ENCODE measurements at regions not wholly inside any gene's neighbourhood (a gene's known extent, or its start where the extent isn't known, plus 50 kb on each side); places are given as distances from the start of the nearest gene placed in this dataset.

DNA sequence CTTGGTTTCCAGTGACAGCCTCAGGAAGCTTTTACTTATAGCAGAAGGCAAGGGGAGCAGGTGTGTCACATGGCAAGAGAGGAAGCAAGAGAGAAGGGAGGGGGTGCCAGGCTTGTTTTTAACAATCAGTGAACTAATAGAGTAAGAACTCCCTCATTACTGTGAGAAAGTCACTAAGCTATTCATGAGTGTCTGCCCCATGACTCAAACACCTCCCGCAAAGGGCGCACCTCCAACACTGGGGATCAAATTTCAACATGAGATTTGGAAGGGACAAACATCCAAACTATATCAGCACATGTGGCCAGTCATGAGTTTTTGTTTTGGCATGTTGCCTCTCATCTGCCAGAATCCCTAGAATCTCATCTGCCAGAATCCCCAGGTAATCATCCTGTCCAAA, 183.5 kb upstream of the C1QTNF7 start:
- Histone ChIP-seq H3K27me3 (ENCODE audit: insufficient read depth, low read depth, low read length) (no peaks in the 10 kb centered on the region), H3K9me2 (ENCODE audit: insufficient read depth, low read length) (no peaks in the 10 kb centered on the region), H3K9ac (ENCODE audit: low read length) (no peak overlapping the region), H3K36me3 (ENCODE audit: insufficient read depth, low read length) (no peaks in the 10 kb centered on the region), H3K9me3 (ENCODE audit: low read length) (no peaks in the 10 kb centered on the region), H2AFZ (ENCODE audit: low read depth, low read length) (no peak overlapping the region), H3K27ac (ENCODE audit: low read length) (no peak overlapping the region), H3K4me2 (ENCODE audit: low read length) (no peak overlapping the region), H3F3A (ENCODE audit: insufficient read depth, low read length, poor library complexity, severe bottlenecking) (no peaks in the 10 kb centered on the region), H3K79me2 (replicated peaks; ENCODE audit: insufficient read depth, low read length) (no peaks in the 10 kb centered on the region), H4K20me1 (ENCODE audit: insufficient read depth) (no peaks in the 10 kb centered on the region), H3K4me3 (ENCODE audit: low read length) (no peak overlapping the region)
- TF ChIP-seq EP300 (conservative IDR thresholded peaks at IDR 0.05; ENCODE audit: poor library complexity, severe bottlenecking), result no peak

DNA sequence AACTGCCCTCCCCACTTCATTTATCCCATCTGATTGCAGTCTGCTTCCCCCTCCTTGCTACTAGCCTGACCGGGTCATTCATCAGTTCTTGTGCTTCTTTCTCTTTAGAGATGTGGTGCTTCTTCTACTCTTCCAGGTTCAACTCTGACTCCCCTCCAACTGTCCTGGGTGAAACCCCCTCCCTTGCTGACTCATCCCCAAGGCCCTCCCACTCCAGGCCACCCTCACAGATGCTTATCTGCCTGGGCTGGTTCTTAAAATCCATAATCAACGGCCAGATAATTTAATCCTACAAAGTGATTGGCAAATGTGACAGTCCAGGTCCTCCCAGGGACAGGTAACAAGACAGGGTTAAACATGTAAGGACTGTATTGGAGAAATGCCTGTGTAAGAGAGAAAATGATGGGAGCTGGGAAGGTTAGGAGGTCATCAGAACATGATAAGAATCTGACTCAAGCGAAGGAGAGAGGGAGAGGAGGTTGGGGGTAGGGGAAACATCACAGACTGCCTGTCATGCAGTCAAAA, 182.8 kb upstream of the C1QTNF7 start:
- no peak overlapping the region for H3K4me2 ChIP-seq (ENCODE audit: low read length)
- no peaks in the 10 kb centered on the region for H4K20me1 ChIP-seq (ENCODE audit: insufficient read depth)
- TF ChIP-seq EZH2 (IDR thresholded peaks at IDR 0.05; ENCODE audit: borderline replicate concordance, insufficient read depth, low read length, poor library complexity, severe bottlenecking), result no peak
- TF ChIP-seq EP300 (conservative IDR thresholded peaks at IDR 0.05; ENCODE audit: poor library complexity, severe bottlenecking), result no peak
- TF ChIP-seq TAF1 (IDR thresholded peaks at IDR 0.05; ENCODE audit: low read depth), result no peak
- no peaks in the 10 kb centered on the region for H3F3A ChIP-seq (ENCODE audit: insufficient read depth, low read length, poor library complexity, severe bottlenecking)
- H3K9me3 ChIP-seq (ENCODE audit: low read length), result no peaks in the 10 kb centered on the region
- no peaks in the 10 kb centered on the region for H3K9me2 ChIP-seq (ENCODE audit: insufficient read depth, low read length)
- no peak overlapping the region for H2AFZ ChIP-seq (ENCODE audit: low read depth, low read length)
- H3K4me3 ChIP-seq (ENCODE audit: low read length), result no peak overlapping the region
- H3K79me2 ChIP-seq (replicated peaks; ENCODE audit: insufficient read depth, low read length), result no peaks in the 10 kb centered on the region
- no peak overlapping the region for H3K27ac ChIP-seq (ENCODE audit: low read length)
- H3K36me3 ChIP-seq (ENCODE audit: insufficient read depth, low read length), result no peaks in the 10 kb centered on the region
- H3K27me3 ChIP-seq (ENCODE audit: insufficient read depth, low read depth, low read length), result no peaks in the 10 kb centered on the region
- H3K9ac ChIP-seq (ENCODE audit: low read length), result no peak overlapping the region

DNA sequence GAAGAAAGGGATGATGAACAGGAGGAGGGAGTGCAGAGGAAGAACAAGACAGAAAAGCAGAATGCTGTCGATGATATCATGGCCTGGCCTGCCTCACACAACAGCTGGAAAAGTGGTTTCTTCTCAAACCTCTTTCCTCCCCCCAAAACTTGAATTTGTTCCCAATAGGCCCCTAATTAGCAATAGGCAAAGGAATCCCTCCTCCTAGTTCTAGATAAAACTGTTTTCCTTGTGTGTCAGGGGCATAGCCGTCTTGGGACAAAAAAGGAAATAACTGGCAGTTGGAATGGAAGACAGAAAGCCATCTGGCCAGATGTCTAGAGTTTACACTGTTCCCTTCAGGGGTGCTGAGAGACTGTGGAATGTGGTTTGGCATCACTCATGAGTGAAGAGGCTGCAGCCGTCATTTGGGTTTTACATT, 177.8 kb upstream of the C1QTNF7 start:
- Histone ChIP-seq H3K9me3 (ENCODE audit: low read length) (no peaks in the 10 kb centered on the region), H2AFZ (ENCODE audit: low read depth, low read length) (no peak overlapping the region), H3F3A (ENCODE audit: insufficient read depth, low read length, poor library complexity, severe bottlenecking) (no peaks in the 10 kb centered on the region), H3K9ac (ENCODE audit: low read length) (no peak overlapping the region), H4K20me1 (ENCODE audit: insufficient read depth) (no peaks in the 10 kb centered on the region), H3K27me3 (ENCODE audit: insufficient read depth, low read depth, low read length) (no peaks in the 10 kb centered on the region), H3K9me2 (ENCODE audit: insufficient read depth, low read length) (no peaks in the 10 kb centered on the region), H3K4me3 (ENCODE audit: low read length) (no peak overlapping the region), H3K36me3 (ENCODE audit: insufficient read depth, low read length) (no peaks in the 10 kb centered on the region), H3K79me2 (replicated peaks; ENCODE audit: insufficient read depth, low read length) (no peaks in the 10 kb centered on the region), H3K4me2 (ENCODE audit: low read length) (no peak overlapping the region), H3K27ac (ENCODE audit: low read length) (no peak overlapping the region)
- TF ChIP-seq EZH2 (IDR thresholded peaks at IDR 0.05; ENCODE audit: borderline replicate concordance, insufficient read depth, low read length, poor library complexity, severe bottlenecking) (no peak), EP300 (conservative IDR thresholded peaks at IDR 0.05; ENCODE audit: poor library complexity, severe bottlenecking) (no peak), TAF1 (IDR thresholded peaks at IDR 0.05; ENCODE audit: low read depth) (no peak), SMC3 (conservative IDR thresholded peaks at IDR 0.05; ENCODE audit: poor library complexity) (no peak)
- TF ChIP-seq, protein P1, sequence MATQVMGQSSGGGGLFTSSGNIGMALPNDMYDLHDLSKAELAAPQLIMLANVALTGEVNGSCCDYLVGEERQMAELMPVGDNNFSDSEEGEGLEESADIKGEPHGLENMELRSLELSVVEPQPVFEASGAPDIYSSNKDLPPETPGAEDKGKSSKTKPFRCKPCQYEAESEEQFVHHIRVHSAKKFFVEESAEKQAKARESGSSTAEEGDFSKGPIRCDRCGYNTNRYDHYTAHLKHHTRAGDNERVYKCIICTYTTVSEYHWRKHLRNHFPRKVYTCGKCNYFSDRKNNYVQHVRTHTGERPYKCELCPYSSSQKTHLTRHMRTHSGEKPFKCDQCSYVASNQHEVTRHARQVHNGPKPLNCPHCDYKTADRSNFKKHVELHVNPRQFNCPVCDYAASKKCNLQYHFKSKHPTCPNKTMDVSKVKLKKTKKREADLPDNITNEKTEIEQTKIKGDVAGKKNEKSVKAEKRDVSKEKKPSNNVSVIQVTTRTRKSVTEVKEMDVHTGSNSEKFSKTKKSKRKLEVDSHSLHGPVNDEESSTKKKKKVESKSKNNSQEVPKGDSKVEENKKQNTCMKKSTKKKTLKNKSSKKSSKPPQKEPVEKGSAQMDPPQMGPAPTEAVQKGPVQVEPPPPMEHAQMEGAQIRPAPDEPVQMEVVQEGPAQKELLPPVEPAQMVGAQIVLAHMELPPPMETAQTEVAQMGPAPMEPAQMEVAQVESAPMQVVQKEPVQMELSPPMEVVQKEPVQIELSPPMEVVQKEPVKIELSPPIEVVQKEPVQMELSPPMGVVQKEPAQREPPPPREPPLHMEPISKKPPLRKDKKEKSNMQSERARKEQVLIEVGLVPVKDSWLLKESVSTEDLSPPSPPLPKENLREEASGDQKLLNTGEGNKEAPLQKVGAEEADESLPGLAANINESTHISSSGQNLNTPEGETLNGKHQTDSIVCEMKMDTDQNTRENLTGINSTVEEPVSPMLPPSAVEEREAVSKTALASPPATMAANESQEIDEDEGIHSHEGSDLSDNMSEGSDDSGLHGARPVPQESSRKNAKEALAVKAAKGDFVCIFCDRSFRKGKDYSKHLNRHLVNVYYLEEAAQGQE (IDR thresholded peaks at IDR 0.05; ENCODE audit: borderline replicate concordance), result no peak
- TF ChIP-seq, protein P2, sequence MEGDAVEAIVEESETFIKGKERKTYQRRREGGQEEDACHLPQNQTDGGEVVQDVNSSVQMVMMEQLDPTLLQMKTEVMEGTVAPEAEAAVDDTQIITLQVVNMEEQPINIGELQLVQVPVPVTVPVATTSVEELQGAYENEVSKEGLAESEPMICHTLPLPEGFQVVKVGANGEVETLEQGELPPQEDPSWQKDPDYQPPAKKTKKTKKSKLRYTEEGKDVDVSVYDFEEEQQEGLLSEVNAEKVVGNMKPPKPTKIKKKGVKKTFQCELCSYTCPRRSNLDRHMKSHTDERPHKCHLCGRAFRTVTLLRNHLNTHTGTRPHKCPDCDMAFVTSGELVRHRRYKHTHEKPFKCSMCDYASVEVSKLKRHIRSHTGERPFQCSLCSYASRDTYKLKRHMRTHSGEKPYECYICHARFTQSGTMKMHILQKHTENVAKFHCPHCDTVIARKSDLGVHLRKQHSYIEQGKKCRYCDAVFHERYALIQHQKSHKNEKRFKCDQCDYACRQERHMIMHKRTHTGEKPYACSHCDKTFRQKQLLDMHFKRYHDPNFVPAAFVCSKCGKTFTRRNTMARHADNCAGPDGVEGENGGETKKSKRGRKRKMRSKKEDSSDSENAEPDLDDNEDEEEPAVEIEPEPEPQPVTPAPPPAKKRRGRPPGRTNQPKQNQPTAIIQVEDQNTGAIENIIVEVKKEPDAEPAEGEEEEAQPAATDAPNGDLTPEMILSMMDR (IDR thresholded peaks at IDR 0.05; ENCODE audit: poor library complexity, severe bottlenecking), result no peak

Measured in neural cell (in vitro differentiated cells).